ENCODE measurements at regions not wholly inside any gene's neighbourhood (a gene's known extent, or its start where the extent isn't known, plus 50 kb on each side); places are given as distances from the start of the nearest gene placed in this dataset.

- no peak for TF ChIP-seq CTCF (conservative IDR thresholded peaks at IDR 0.05; ENCODE audit: low read depth, low read length)
- no peak for TF ChIP-seq EZH2 (IDR thresholded peaks at IDR 0.05; ENCODE audit: borderline replicate concordance, low read depth, low read length, poor library complexity, severe bottlenecking)
Measured at GRCh38 chr10:65219444-65219843, 1698.2 kb downstream of the REEP3 start.

All from A673 (cell line).